Ascending aorta (tissue), 2 donors: ENCODE measurements at regions not wholly inside any gene's neighbourhood (a gene's known extent, or its start where the extent isn't known, plus 50 kb on each side); places are given as distances from the start of the nearest gene placed in this dataset.

Experiments used
- DNase-seq, 2 donors: peaks; one replicate each; pipeline ENCODE4 v3.0.0-alpha.2; 2019; ENCODE audit warnings: low spot score in 2 of 2
- H3K27ac ChIP-seq, 2 donors: fragments of 200-600 bp; sonication (generic); one replicate each; pipeline ENCODE4 v1.5.1; 2016 to 2017; ENCODE audit warnings: mild to moderate bottlenecking in 1 of 2
- H3K27me3 ChIP-seq: fragments of 200-600 bp; sonication (generic); one replicate; pipeline ENCODE4 v1.5.1; 2017
- H3K36me3 ChIP-seq, 2 donors: fragments of 200-600 bp; sonication (generic); one replicate each; pipeline ENCODE4 v1.5.1; 2016
- H3K4me1 ChIP-seq, 2 donors: fragments of 200-600 bp; sonication (generic); one replicate each; pipeline ENCODE4 v1.5.1; 2016 to 2017; ENCODE audit warnings: mild to moderate bottlenecking in 1 of 2
- H3K4me3 ChIP-seq, 2 donors: fragments of 200-600 bp; sonication (generic); one replicate each; pipeline ENCODE4 v1.5.1; 2016 to 2017; ENCODE audit warnings: mild to moderate bottlenecking in 1 of 2
- H3K9me3 ChIP-seq, 2 donors: fragments of 200-600 bp; sonication (generic); one replicate each; pipeline ENCODE4 v1.5.1; 2016
- CTCF ChIP-seq, 3 experiments: fragments of 200-600 bp in 2 of 3; fragments of 450-650 bp in 1 of 3; sonication (generic) in 2 of 3; IDR thresholded peaks; one replicate each; pipeline ENCODE4 v1.5.1; 2016 to 2019; ENCODE audit warnings: antibody characterized with exemption in 3 of 3, mild to moderate bottlenecking in 1 of 3, moderate library complexity in 1 of 3
- intact Hi-C: fragments of 100-400 bp; cut with DNase I; formaldehyde crosslinking; loops from one replicate; pipeline ENCODE4 v1.15.1; 2023

DNA sequence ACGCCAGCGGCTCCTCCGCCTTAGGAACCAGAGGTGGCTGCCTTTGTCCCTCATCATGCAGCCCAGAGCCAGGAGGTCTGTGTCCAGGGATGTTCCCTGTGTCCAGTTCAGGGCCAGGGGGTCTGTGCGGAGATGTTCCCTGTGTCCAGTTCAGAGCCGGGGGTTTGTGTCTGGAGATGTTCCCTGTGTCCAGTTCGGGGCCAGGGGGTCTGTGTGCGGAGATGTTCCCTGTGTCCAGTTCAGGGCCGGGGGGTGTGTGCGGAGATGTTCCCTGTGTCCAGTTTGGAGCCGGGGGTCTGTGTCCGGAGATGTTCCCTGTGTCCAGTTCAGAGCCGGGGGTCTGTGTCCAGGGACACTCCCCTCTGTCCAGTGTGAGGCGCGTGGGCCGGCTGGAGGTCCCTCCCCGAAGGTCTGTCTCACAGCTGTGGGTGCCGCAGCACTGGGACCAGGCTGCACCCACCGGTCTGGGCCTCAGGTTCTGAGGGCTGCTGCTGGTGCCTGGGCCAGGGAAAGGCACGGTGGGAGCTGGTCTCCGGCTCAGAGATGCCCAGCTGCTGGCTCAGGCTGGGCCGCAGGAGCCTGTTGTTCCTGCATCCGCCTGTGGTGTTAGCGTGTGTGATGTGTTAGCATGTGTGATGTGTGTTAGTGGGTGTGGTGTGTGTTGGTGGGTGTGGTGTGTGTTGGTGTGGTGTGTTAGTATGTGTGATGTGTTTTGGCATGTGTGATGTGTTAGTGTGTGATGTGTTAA is 67.9 kb upstream of the CFAP46 start:
- no peak for TF ChIP-seq CTCF (IDR thresholded peaks at IDR 0.05)
- Histone ChIP-seq H3K9me3 (no peaks in the 10 kb centered on the region), H3K4me1 (no peaks in the 10 kb centered on the region), H3K27me3 (no peaks in the 10 kb centered on the region), H3K27ac (no peak overlapping the region), H3K36me3 (no peaks in the 10 kb centered on the region), H3K4me3 (no peak overlapping the region)
- DNase-seq = no peak
- intact Hi-C loops = no loop called here

DNA sequence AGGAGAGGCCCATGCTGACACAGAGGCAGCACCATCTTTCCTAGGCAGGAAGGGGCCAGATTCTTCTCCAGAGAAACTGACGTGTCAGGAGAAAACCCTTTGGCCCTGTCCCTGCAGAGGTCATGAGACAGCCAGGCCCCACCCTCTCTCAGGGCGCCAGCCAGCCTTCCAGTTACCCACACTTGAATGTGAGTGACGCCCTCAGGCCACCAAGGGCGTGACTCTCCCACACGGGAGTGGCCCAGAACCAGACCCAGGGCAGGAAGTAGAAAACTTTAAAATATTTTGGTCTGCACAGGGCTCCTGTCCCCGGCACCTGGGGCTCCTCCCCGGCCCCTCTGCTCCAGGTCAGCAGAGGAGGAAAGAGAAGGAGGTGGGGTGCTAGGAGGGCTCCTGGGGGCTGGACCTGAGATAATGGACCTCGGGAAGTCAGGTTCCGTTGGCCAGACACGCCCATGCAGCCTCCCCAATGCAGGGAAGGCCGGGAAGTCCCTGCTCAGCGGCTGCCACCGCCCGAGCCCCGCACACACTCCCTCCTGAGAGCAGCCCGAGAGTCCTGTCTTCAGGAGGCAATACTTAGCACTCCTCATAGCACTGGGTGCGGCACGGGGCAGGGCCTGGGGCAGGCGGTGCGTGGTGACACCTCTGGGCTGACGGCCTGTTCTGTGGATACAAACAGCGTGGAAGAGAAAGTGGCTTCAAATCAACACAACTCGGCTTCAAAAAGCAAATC is 67.0 kb upstream of the CFAP46 start:
- Histone ChIP-seq H3K9me3 (no peaks in the 10 kb centered on the region), H3K27me3 (no peaks in the 10 kb centered on the region), H3K36me3 (no peaks in the 10 kb centered on the region), H3K4me1 (no peaks in the 10 kb centered on the region), H3K4me3 (no peak overlapping the region), H3K27ac (no peak overlapping the region)
- TF ChIP-seq CTCF (IDR thresholded peaks at IDR 0.05) = no peak
- intact Hi-C loops = no loop called here
- DNase-seq = peak; percentile 57 to 75

- H3K27me3 ChIP-seq = no peaks in the 10 kb centered on the region
- no peaks in the 10 kb centered on the region for H3K4me1 ChIP-seq
- intact Hi-C loops = no loop called here
- DNase-seq = no peak
- no peaks in the 10 kb centered on the region for H3K9me3 ChIP-seq
- no peak for TF ChIP-seq CTCF (IDR thresholded peaks at IDR 0.05)
- no peak overlapping the region for H3K4me3 ChIP-seq
- no peak overlapping the region for H3K27ac ChIP-seq
- no peaks in the 10 kb centered on the region for H3K36me3 ChIP-seq
Observed at GRCh38 chr10:133008736-133009135, 66.4 kb upstream of the CFAP46 start.

DNA sequence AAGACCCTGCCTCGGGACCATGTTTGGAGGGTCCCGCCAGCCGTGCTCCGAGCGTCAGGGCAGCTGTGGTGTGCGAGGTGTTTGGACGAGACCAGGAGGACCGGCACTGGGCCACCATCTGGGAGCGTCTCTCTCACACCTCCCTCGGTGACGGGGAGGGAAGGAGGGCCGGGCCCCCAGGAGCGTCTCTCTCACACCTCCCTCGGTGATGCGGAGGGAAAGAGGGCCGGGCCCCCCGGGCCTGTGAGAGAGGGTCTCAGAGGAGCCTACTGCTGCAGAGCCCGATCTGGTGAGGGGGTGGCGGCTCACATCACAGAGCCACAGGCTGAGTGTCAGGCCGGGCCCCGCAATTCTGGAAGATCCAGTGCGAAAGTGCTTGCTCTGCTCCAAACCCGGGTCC is 65.8 kb upstream of the CFAP46 start:
- Histone ChIP-seq H3K9me3 (no peaks in the 10 kb centered on the region), H3K27me3 (no peaks in the 10 kb centered on the region), H3K4me1 (no peaks in the 10 kb centered on the region), H3K27ac (no peak overlapping the region), H3K36me3 (no peaks in the 10 kb centered on the region), H3K4me3 (no peak overlapping the region)
- intact Hi-C loops = no loop called here
- TF ChIP-seq CTCF (IDR thresholded peaks at IDR 0.05) = no peak
- no peak for DNase-seq

DNA sequence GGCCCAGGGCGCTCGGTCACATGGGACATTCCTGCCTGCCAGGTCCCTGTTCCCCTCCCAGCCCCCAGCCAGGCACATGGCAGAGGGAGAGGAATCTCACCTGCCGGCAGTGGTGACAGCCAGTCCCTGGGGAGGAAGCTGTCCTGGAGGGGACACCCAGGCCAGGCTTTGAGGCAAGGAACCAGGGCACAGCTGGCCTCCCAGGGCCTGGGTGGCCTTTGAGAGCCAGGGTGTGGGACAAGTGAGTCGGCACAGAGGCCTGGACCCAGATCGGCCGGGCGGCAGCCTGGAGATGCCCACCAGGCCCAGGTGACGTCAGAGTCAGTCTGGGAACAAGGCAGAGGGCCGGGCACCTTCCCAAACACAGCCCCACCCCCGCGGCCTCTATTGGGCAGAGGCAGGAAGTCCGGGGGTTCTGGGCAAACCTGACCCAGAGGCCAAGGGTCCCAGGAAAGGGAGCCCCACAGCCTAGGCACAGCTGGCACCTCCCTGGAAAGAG is 65.0 kb upstream of the CFAP46 start:
- no peaks in the 10 kb centered on the region for H3K36me3 ChIP-seq
- no peaks in the 10 kb centered on the region for H3K9me3 ChIP-seq
- H3K4me3 ChIP-seq = no peak overlapping the region
- H3K27ac ChIP-seq = no peak overlapping the region
- intact Hi-C loops = no loop called here
- DNase-seq = no peak
- H3K4me1 ChIP-seq = no peaks in the 10 kb centered on the region
- TF ChIP-seq CTCF (IDR thresholded peaks at IDR 0.05) = no peak
- H3K27me3 ChIP-seq = no peaks in the 10 kb centered on the region
